Parathyroid adenoma (tissue), 2 donors: ENCODE measurements at regions not wholly inside any gene's neighbourhood (a gene's known extent, or its start where the extent isn't known, plus 50 kb on each side); places are given as distances from the start of the nearest gene placed in this dataset.

ENCODE experiments used
- H2AFZ ChIP-seq: fragments of 300-600 bp; sonication (generic); one replicate; pipeline ENCODE4 v1.7.0; 2017; ENCODE audit warnings: antibody characterized with exemption, mild to moderate bottlenecking
- H3K27ac ChIP-seq: fragments of 300-600 bp; sonication (generic); one replicate; pipeline ENCODE4 v1.7.0; 2017
- H3K27me3 ChIP-seq: fragments of 300-600 bp; sonication (generic); one replicate; pipeline ENCODE4 v1.7.0; 2017; ENCODE audit warnings: low read length; ENCODE audit not compliant: control insufficient read depth, insufficient read depth
- H3K36me3 ChIP-seq: fragments of 300-600 bp; sonication (generic); one replicate; pipeline ENCODE4 v1.7.0; 2017; ENCODE audit warnings: low read length; ENCODE audit not compliant: control insufficient read depth, insufficient read depth
- H3K4me1 ChIP-seq: fragments of 300-600 bp; sonication (generic); one replicate; pipeline ENCODE4 v1.7.0; 2017; ENCODE audit warnings: control low read depth
- H3K4me2 ChIP-seq: fragments of 300-600 bp; sonication (generic); one replicate; pipeline ENCODE4 v1.7.0; 2017; ENCODE audit warnings: low read length
- H3K4me3 ChIP-seq: fragments of 300-600 bp; sonication (generic); one replicate; pipeline ENCODE4 v1.7.0; 2017; ENCODE audit warnings: low read depth, low read length
- H3K79me2 ChIP-seq: fragments of 300-600 bp; sonication (generic); one replicate; pipeline ENCODE4 v1.7.0; 2017; ENCODE audit warnings: control low read depth
- H3K9ac ChIP-seq: fragments of 300-600 bp; sonication (generic); one replicate; pipeline ENCODE4 v1.7.0; 2017; ENCODE audit warnings: mild to moderate bottlenecking
- H3K9me3 ChIP-seq: fragments of 300-600 bp; sonication (generic); one replicate; pipeline ENCODE4 v1.7.0; 2017; ENCODE audit warnings: low read length; ENCODE audit not compliant: control insufficient read depth
- TF ChIP-seq, protein P1 (sequence below): fragments of 300-600 bp; sonication (generic); IDR thresholded peaks from one replicate; pipeline ENCODE4 v1.7.0; 2017; ENCODE audit warnings: antibody characterized with exemption, mild to moderate bottlenecking
- donor health status: primary hyperparathyroidism.

DNA sequence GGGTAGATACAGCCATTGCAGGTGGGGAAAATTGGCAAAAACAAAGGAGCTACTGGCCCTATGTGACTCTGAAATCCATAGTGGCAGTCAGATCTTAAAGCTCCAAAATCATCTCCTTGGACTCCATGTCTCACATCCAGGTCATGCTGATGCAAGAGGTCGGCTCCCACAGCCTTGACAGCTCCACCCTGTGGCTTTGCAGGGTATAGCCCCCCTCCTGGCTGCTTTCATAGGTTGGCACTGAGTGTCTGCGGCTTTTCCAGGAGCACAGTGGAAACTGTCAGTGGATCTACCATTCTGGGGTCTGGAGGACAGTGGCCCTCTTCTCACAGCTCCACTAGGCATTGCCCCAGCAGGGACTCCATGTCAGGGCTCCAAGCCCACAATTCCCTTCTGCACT, 1190.1 kb downstream of the CDH12 start:
- Histone ChIP-seq H3K9me3 (no peaks in the 10 kb centered on the region), H3K4me2 (no peak overlapping the region), H3K9ac (no peak overlapping the region), H3K36me3 (no peaks in the 10 kb centered on the region), H3K27ac (no peak overlapping the region), H3K4me1 (no peaks in the 10 kb centered on the region), H2AFZ (no peak overlapping the region), H3K79me2 (no peaks in the 10 kb centered on the region), H3K4me3 (no peak overlapping the region), H3K27me3 (no peaks in the 10 kb centered on the region)
- TF ChIP-seq, protein P1, sequence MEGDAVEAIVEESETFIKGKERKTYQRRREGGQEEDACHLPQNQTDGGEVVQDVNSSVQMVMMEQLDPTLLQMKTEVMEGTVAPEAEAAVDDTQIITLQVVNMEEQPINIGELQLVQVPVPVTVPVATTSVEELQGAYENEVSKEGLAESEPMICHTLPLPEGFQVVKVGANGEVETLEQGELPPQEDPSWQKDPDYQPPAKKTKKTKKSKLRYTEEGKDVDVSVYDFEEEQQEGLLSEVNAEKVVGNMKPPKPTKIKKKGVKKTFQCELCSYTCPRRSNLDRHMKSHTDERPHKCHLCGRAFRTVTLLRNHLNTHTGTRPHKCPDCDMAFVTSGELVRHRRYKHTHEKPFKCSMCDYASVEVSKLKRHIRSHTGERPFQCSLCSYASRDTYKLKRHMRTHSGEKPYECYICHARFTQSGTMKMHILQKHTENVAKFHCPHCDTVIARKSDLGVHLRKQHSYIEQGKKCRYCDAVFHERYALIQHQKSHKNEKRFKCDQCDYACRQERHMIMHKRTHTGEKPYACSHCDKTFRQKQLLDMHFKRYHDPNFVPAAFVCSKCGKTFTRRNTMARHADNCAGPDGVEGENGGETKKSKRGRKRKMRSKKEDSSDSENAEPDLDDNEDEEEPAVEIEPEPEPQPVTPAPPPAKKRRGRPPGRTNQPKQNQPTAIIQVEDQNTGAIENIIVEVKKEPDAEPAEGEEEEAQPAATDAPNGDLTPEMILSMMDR: no peak

DNA sequence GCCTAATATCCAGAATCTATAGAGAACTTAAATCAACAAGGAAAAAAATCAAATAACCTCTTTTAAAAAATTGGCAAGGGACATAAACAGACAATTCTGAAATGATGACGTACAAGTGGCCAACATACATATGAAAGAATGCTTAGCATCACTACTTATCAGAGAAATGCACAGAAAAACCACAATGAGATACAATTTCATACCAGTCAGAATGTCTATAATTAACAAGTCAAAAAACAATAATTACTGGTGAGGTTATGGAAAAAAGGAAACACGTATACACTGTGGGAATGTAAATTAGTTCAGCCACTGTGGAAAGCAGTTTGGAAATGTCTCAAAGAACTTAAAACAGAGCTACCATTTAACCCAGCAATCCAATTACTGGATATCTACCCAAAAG, 1192.0 kb downstream of the CDH12 start:
- H3K4me1 ChIP-seq: no peaks in the 10 kb centered on the region

DNA sequence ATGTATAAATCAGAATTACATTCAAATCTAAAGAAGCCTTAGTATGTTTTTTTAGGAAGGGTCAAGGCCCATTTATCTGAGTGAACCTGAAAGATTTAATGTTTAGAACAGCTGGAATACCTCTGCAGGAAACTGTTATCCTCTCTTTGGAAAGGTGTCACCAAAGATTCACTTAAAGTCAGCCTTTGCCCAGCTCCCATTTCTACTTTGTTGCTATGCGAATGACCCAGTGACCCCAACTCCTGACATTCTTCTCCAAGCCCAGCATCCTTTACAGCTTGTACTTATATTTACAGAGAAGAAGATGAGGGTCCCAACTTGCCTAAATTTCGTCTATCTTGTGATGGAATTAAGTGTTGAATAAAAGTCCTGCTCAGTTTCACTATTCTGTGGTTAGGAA, 1198.6 kb downstream of the CDH12 start:
- Histone ChIP-seq H3K79me2 (no peaks in the 10 kb centered on the region), H3K36me3 (no peaks in the 10 kb centered on the region), H3K9me3 (no peaks in the 10 kb centered on the region), H3K9ac (no peak overlapping the region), H3K4me2 (no peak overlapping the region), H2AFZ (no peak overlapping the region), H3K27ac (no peak overlapping the region), H3K4me1 (no peaks in the 10 kb centered on the region), H3K4me3 (no peak overlapping the region), H3K27me3 (no peaks in the 10 kb centered on the region)
- TF ChIP-seq, protein P1: no peak

More for the DNA sequence above, 1192.0 kb downstream of the CDH12 start:
- Histone ChIP-seq H3K9me3 (no peaks in the 10 kb centered on the region), H3K79me2 (no peaks in the 10 kb centered on the region), H3K9ac (no peak overlapping the region), H2AFZ (no peak overlapping the region), H3K36me3 (no peaks in the 10 kb centered on the region), H3K4me3 (no peak overlapping the region), H3K4me2 (no peak overlapping the region), H3K27me3 (no peaks in the 10 kb centered on the region), H3K27ac (no peak overlapping the region)
- TF ChIP-seq, protein P1: no peak

DNA sequence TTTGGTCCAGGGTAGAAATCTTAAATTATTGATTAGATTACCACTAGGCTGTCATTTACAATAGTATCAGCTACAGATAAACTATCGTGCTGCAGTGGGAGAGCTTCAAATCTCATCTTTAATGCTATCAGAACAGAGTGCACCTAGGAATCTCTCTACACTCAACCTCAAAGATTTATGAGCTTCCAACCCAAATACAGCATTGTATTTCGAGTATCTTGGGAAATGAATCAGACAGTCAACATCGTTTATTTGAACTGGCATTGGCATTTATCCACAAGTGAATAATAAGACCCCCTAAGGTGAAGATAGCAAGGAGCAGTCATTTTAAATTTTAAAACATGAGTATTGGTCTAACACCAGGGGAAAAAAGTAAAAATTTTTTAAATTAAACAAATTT, 1203.2 kb downstream of the CDH12 start:
- no peak overlapping the region for H3K27ac ChIP-seq
- no peak overlapping the region for H3K9ac ChIP-seq
- TF ChIP-seq, protein P1: no peak
- H3K9me3 ChIP-seq: no peaks in the 10 kb centered on the region
- H3K79me2 ChIP-seq: no peaks in the 10 kb centered on the region
- H3K27me3 ChIP-seq: no peaks in the 10 kb centered on the region
- H3K36me3 ChIP-seq: no peaks in the 10 kb centered on the region
- H2AFZ ChIP-seq: no peak overlapping the region
- no peak overlapping the region for H3K4me3 ChIP-seq
- no peaks in the 10 kb centered on the region for H3K4me1 ChIP-seq
- H3K4me2 ChIP-seq: no peak overlapping the region

DNA sequence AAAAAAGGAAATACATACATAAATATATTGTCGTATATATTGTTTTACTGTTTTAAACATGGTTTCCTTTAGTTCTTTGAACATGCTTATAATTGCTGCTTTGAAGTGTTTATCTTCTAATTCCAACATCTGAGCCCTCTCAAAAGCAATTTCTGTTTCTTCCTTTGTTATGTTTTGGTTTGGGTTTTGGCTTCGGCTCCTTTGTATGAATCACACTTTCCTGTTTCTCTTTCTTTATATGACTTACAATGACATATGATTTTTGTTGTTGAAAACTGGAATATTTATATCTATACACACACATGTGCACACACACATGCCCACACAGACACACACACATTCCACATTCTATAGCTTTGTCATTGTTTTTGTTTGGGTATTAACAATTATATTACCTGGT, 1206.7 kb downstream of the CDH12 start:
- Histone ChIP-seq H3K4me1 (no peaks in the 10 kb centered on the region), H3K27me3 (no peaks in the 10 kb centered on the region), H3K36me3 (no peaks in the 10 kb centered on the region), H3K9ac (no peak overlapping the region), H3K9me3 (no peaks in the 10 kb centered on the region), H3K79me2 (no peaks in the 10 kb centered on the region), H3K27ac (no peak overlapping the region), H3K4me3 (no peak overlapping the region), H3K4me2 (no peak overlapping the region), H2AFZ (no peak overlapping the region)
- TF ChIP-seq, protein P1: no peak
